Activated naive CD8-positive, alpha-beta T cell treated with anti-CD3 and anti-CD28 coated beads, Interleukin-2, amount 50 U/mL, for 24 hours (primary cell): ENCODE measurements at regions not wholly inside any gene's neighbourhood (a gene's known extent, or its start where the extent isn't known, plus 50 kb on each side); places are given as distances from the start of the nearest gene placed in this dataset.
"Not testable (repeated sequence)": the region's sequence is repeated elsewhere in the genome, so short reads cannot be mapped to it uniquely, and the experiment has no call there.

Experiments used
- ATAC-seq: fragments of 150-1000 bp; cut with Tn5 transposase; one replicate; pipeline ENCODE4 v1.10.0; 2021
- DNase-seq: peaks from one replicate; pipeline ENCODE4 v3.0.0; 2021
- H3K27ac Mint-ChIP-seq: one replicate; pipeline ENCODE4 v1.8.0; 2021; ENCODE audit warnings: mild to moderate bottlenecking, mixed read lengths
- H3K27me3 Mint-ChIP-seq: one replicate; pipeline ENCODE4 v1.8.0; 2021; ENCODE audit warnings: mixed read lengths
- H3K36me3 Mint-ChIP-seq: one replicate; pipeline ENCODE4 v1.8.0; 2021; ENCODE audit warnings: low read depth, mixed read lengths
- H3K4me1 Mint-ChIP-seq: one replicate; pipeline ENCODE4 v1.8.0; 2021; ENCODE audit warnings: mixed read lengths
- H3K4me3 Mint-ChIP-seq: one replicate; pipeline ENCODE4 v1.8.0; 2021; ENCODE audit warnings: mild to moderate bottlenecking, moderate library complexity, mixed read lengths
- H3K9me3 Mint-ChIP-seq: one replicate; pipeline ENCODE4 v1.8.0; 2021; ENCODE audit warnings: mixed read lengths

GRCh38 chr17:69696650-69697049 is 282.2 kb downstream of the MAP2K6 start:
- ATAC-seq: no peak
- Mint-ChIP-seq H3K36me3 (peaks cover 6% of the 10 kb centered on the region), H3K27me3 (peaks cover 1% of the 10 kb centered on the region)

GRCh38 chr17:69698352-69698751 is 283.9 kb downstream of the MAP2K6 start:
- H3K27me3 Mint-ChIP-seq, H3K4me1 Mint-ChIP-seq, H3K4me3 Mint-ChIP-seq, H3K36me3 Mint-ChIP-seq, ATAC-seq, H3K27ac Mint-ChIP-seq: not testable (repeated sequence)
- peaks cover 22% of the 10 kb centered on the region for H3K9me3 Mint-ChIP-seq
- DNase-seq: peak; percentile 8

More at GRCh38 chr17:69696650-69697049, 282.2 kb downstream of the MAP2K6 start:
- no peak overlapping the region for H3K27ac Mint-ChIP-seq
- DNase-seq: no peak
- no peak overlapping the region for H3K4me3 Mint-ChIP-seq
- peaks cover 22% of the 10 kb centered on the region for H3K9me3 Mint-ChIP-seq
- H3K4me1 Mint-ChIP-seq: no peaks in the 10 kb centered on the region

- peaks cover 8% of the 10 kb centered on the region for H3K36me3 Mint-ChIP-seq
- no peak for ATAC-seq
- H3K9me3 Mint-ChIP-seq: peaks cover 17% of the 10 kb centered on the region
- peaks cover 4% of the 10 kb centered on the region for H3K4me1 Mint-ChIP-seq
- H3K27ac Mint-ChIP-seq: no peak overlapping the region
- DNase-seq: no peak
- H3K27me3 Mint-ChIP-seq: no peaks in the 10 kb centered on the region
- H3K4me3 Mint-ChIP-seq: no peak overlapping the region
These were observed 287.6 kb downstream of the MAP2K6 start for GRCh38 chr17:69702078-69702477.

GRCh38 chr17:69703751-69704150 is 289.3 kb downstream of the MAP2K6 start:
- Mint-ChIP-seq H3K27ac (no peak overlapping the region), H3K27me3 (no peaks in the 10 kb centered on the region), H3K36me3 (peaks cover 6% of the 10 kb centered on the region), H3K4me3 (no peak overlapping the region), H3K9me3 (peaks cover 13% of the 10 kb centered on the region), H3K4me1 (peaks cover 4% of the 10 kb centered on the region)
- ATAC-seq: no peak
- DNase-seq: no peak

- Mint-ChIP-seq H3K4me1 (peaks cover 10% of the 10 kb centered on the region), H3K36me3 (peaks cover 3% of the 10 kb centered on the region), H3K27ac (no peak overlapping the region), H3K9me3 (peaks cover 4% of the 10 kb centered on the region), H3K4me3 (no peak overlapping the region), H3K27me3 (no peaks in the 10 kb centered on the region)
- ATAC-seq (no peak), DNase-seq (no peak)
These were observed 290.4 kb downstream of the MAP2K6 start for GRCh38 chr17:69704935-69705334.

- Mint-ChIP-seq H3K36me3 (peaks cover 1% of the 10 kb centered on the region), H3K4me1 (peaks cover 10% of the 10 kb centered on the region), H3K27me3 (peaks cover 5% of the 10 kb centered on the region), H3K27ac (no peak overlapping the region), H3K9me3 (no peaks in the 10 kb centered on the region), H3K4me3 (no peak overlapping the region)
- ATAC-seq (no peak), DNase-seq (no peak)
These were observed 291.6 kb downstream of the MAP2K6 start for GRCh38 chr17:69706127-69706526.

GRCh38 chr17:69709441-69709840 is 294.9 kb downstream of the MAP2K6 start:
- peak; percentile 88 for ATAC-seq
- DNase-seq: no peak
- Mint-ChIP-seq H3K27ac (no peak overlapping the region), H3K9me3 (no peaks in the 10 kb centered on the region), H3K27me3 (peaks cover 5% of the 10 kb centered on the region), H3K4me1 (peaks cover 8% of the 10 kb centered on the region), H3K4me3 (no peak overlapping the region), H3K36me3 (no peaks in the 10 kb centered on the region)

- Mint-ChIP-seq H3K27ac (no peak overlapping the region), H3K9me3 (no peaks in the 10 kb centered on the region), H3K36me3 (no peaks in the 10 kb centered on the region), H3K4me3 (no peak overlapping the region), H3K4me1 (peaks cover 11% of the 10 kb centered on the region), H3K27me3 (peaks cover 5% of the 10 kb centered on the region)
- DNase-seq (no peak), ATAC-seq (no peak)
These were observed 296.4 kb downstream of the MAP2K6 start for GRCh38 chr17:69710926-69711325.

GRCh38 chr17:69711541-69711940 is 297.0 kb downstream of the MAP2K6 start:
- H3K36me3 Mint-ChIP-seq: peaks cover 1% of the 10 kb centered on the region
- peaks cover 5% of the 10 kb centered on the region for H3K27me3 Mint-ChIP-seq
- DNase-seq: no peak
- no peak for ATAC-seq
- H3K4me1 Mint-ChIP-seq: peaks cover 13% of the 10 kb centered on the region
- H3K27ac Mint-ChIP-seq: no peak overlapping the region
- H3K9me3 Mint-ChIP-seq: no peaks in the 10 kb centered on the region
- no peak overlapping the region for H3K4me3 Mint-ChIP-seq

GRCh38 chr17:69712801-69713311 is 298.4 kb downstream of the MAP2K6 start:
- Mint-ChIP-seq H3K4me1 (peaks cover 13% of the 10 kb centered on the region), H3K36me3 (peaks cover 2% of the 10 kb centered on the region), H3K27ac (no peak overlapping the region), H3K9me3 (no peaks in the 10 kb centered on the region), H3K4me3 (no peak overlapping the region), H3K27me3 (peaks cover 5% of the 10 kb centered on the region)
- no peak for ATAC-seq
- DNase-seq: no peak

- Mint-ChIP-seq H3K27ac (no peak overlapping the region), H3K4me3 (no peak overlapping the region), H3K36me3 (peaks cover 2% of the 10 kb centered on the region), H3K27me3 (peaks cover 5% of the 10 kb centered on the region), H3K9me3 (no peaks in the 10 kb centered on the region), H3K4me1 (peaks cover 13% of the 10 kb centered on the region)
- DNase-seq (no peak), ATAC-seq (no peak)
These were observed 299.3 kb downstream of the MAP2K6 start for GRCh38 chr17:69713815-69714214.

- H3K27me3 Mint-ChIP-seq: peaks cover 5% of the 10 kb centered on the region
- ATAC-seq (no peak), DNase-seq (no peak)
- H3K4me3 Mint-ChIP-seq: no peak overlapping the region
- H3K36me3 Mint-ChIP-seq: peaks cover 2% of the 10 kb centered on the region
- H3K27ac Mint-ChIP-seq: no peak overlapping the region
- H3K9me3 Mint-ChIP-seq: no peaks in the 10 kb centered on the region
- peaks cover 8% of the 10 kb centered on the region for H3K4me1 Mint-ChIP-seq
These were observed 300.2 kb downstream of the MAP2K6 start for GRCh38 chr17:69714669-69715068.

- peaks cover 7% of the 10 kb centered on the region for H3K4me1 Mint-ChIP-seq
- H3K36me3 Mint-ChIP-seq: peaks cover 2% of the 10 kb centered on the region
- peaks cover under 1% of the 10 kb centered on the region for H3K27me3 Mint-ChIP-seq
- DNase-seq (no peak), ATAC-seq (no peak)
- H3K4me3 Mint-ChIP-seq: no peak overlapping the region
- no peak overlapping the region for H3K27ac Mint-ChIP-seq
- no peaks in the 10 kb centered on the region for H3K9me3 Mint-ChIP-seq
These were observed 301.2 kb downstream of the MAP2K6 start for GRCh38 chr17:69715656-69716055.

GRCh38 chr17:69716556-69716955 is 302.1 kb downstream of the MAP2K6 start:
- no peak overlapping the region for H3K4me3 Mint-ChIP-seq
- no peak for ATAC-seq
- peaks cover 2% of the 10 kb centered on the region for H3K36me3 Mint-ChIP-seq

GRCh38 chr17:69717214-69717613 is 302.7 kb downstream of the MAP2K6 start:
- no peak overlapping the region for H3K27ac Mint-ChIP-seq
- no peak overlapping the region for H3K4me3 Mint-ChIP-seq
- H3K27me3 Mint-ChIP-seq: no peaks in the 10 kb centered on the region
- H3K9me3 Mint-ChIP-seq: no peaks in the 10 kb centered on the region
- peaks cover 2% of the 10 kb centered on the region for H3K36me3 Mint-ChIP-seq
- DNase-seq (no peak), ATAC-seq (no peak)
- H3K4me1 Mint-ChIP-seq: peaks cover 7% of the 10 kb centered on the region

More at GRCh38 chr17:69716556-69716955, 302.1 kb downstream of the MAP2K6 start:
- Mint-ChIP-seq H3K27ac (no peak overlapping the region), H3K4me1 (peaks cover 7% of the 10 kb centered on the region), H3K27me3 (no peaks in the 10 kb centered on the region), H3K9me3 (no peaks in the 10 kb centered on the region)
- DNase-seq: no peak

- peaks cover 2% of the 10 kb centered on the region for H3K36me3 Mint-ChIP-seq
- H3K27me3 Mint-ChIP-seq: no peaks in the 10 kb centered on the region
- no peak overlapping the region for H3K4me3 Mint-ChIP-seq
- DNase-seq: no peak
- H3K4me1 Mint-ChIP-seq: peaks cover 7% of the 10 kb centered on the region
- ATAC-seq: no peak
- no peak overlapping the region for H3K27ac Mint-ChIP-seq
- H3K9me3 Mint-ChIP-seq: no peaks in the 10 kb centered on the region
These were observed 303.3 kb downstream of the MAP2K6 start for GRCh38 chr17:69717819-69718218.
